COLO668 (cell line): ENCODE measurements at regions not wholly inside any gene's neighbourhood (a gene's known extent, or its start where the extent isn't known, plus 50 kb on each side); places are given as distances from the start of the nearest gene placed in this dataset.

ENCODE experiments used
- DNase-seq: peaks from one replicate; lab custom pipeline; 2025; ENCODE audit not compliant: unreplicated experiment; lab: John Stamatoyannopoulos, UW

DNA sequence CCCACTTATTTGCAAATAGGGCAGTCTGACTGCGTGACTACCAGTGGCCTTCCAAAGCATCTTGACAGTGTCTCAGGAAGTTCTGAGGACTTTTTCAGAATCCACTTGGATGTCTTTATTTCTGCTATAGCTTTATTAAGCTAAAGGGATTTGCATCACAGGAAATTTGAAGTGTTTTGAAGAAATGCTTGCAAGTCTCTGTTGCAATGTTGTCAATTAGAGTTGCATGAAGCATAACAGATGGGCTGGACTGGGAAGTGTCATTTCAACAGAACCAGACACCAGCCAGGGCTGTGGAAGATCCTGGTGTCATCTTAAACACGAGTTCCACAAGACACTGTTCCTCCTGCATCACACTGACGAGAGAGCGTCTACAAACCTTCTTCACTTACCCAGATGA, 224.5 kb downstream of the EN1 start:
- DNase-seq, result no peak

DNA sequence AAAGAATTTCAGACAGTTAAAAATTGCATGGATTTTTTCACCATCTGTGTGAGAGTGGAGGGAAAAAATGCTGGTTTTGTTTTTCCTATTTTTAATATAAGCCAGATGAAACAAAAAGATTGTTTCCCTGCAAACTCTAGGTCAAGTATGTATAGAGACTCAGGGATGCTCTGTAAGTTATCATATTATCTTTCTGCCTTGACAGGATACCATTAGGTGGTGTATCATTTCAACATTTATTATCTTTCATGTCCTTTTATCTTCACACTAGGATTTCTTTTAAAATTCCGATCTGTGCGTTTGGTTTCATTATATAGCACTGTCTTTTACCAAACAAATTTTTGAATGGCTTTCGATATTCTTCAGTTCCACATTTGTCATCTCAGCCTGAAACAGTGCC, 225.3 kb downstream of the EN1 start:
- DNase-seq, result no peak

DNA sequence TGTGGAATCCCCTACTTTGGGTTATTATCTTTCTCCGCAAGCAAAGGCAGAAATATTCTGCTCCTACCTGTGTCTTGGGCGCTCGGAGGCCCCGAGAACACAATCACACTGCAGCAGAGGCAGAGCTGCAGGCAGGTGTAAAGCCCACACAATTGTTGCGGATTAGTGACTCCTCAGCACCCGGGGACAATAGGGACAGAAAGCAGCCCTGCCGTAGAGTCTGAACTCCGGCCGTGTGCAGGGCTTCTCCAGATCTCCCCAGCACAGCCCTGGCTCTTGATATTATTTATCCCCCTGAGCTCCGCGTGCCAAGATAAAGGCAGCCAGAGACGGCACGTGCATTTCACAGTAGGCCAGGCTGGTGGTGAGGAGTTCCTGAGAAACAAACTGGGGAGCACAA, 229.2 kb downstream of the EN1 start:
- no peak for DNase-seq

DNA sequence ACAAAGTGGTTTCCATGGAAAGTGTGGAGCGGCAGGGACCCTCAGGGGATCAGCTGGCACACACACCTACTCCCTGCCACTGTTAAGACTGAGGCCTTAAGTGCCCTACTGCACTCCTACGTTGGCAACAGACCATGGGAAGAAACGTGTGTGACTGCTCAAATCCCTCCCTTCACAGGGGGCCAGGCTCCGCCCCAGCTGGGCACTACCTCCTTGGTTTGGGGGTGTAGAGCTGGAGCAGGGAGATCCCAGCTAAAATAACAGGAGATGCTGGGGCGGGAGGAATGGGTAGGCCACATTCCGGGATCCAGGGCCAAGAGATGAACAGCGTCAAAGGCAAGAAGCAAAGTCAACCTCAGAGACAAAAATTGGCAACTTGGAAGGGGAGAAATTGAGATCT, 231.0 kb downstream of the EN1 start:
- DNase-seq, result no peak

DNA sequence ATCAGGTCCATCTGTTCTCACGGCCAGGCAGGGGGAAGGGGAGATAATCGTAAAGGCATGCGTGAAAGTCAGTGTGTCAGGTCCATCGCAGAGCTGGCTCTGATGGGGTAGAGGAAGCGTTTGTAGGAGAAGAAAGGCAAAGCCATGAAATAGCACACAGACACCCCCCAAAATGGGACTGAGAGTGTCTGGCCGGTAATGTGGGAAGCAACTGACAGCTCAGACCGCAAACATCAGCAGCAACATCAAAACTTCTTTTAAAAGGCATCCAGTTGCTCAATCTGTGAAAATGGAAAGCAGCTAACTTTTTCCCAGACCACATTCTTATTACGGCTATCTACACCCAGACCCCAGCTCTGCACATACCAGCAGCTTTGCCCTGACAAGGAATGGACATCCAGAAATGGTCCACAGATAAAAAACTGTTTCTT, 232.6 kb downstream of the EN1 start:
- DNase-seq, result no peak

DNA sequence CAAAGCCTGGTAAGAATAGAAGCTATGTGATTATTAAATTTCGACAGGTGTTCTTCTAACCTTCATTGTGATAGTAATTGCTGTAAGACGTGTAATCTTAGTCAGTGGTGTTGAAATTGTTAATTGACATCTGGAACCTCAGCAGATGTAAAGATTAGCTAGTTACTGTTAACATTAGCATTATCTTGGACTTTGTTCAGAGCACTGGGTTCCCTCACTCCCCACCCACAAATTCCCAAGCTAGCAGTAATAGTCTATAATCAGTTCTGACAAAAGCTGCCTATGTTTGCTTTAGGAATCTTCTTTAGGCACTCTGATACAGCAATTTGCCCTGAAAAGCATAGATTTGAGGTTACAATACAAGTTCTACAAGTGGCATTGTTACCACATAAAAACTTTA, 233.7 kb downstream of the EN1 start:
- DNase-seq, result no peak

DNA sequence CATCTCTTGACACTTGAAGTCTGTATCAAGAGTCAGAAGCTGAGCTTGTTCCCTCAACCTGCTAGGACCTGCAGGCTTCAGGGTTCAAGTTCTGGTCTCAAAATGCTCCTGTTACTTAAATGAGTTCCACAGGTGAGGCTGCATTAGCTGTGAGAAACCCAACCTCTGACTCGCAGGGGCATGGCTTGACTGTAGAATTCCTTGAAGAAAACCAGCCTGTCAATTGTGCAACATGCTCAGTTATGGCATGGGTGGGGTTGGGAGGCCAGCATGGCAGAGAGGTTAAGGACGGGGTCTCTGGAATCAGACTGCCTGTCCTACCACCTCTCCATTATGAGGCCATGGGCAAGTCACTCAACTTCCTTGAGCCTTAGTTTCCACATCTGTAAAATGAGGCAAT, 235.8 kb downstream of the EN1 start:
- no peak for DNase-seq

DNA sequence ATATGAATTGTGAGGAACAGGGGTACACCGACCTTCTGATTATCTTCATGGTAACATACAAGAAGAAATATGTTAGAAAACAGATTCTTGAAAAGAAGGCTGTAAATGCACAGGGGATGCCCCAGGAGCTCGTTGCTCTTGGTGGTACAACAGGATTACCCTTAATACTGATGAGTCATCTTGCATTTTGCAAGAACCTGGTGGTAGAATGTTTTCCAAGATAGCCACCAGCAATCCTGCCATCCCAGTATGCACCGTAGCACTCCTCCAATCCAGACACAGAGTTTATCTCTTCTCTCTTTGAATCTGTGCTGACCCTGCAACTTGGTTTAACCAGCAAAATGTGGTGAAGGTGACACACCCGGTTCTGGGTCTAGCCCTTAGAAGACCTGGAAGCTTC, 238.3 kb downstream of the EN1 start:
- DNase-seq, result no peak

DNA sequence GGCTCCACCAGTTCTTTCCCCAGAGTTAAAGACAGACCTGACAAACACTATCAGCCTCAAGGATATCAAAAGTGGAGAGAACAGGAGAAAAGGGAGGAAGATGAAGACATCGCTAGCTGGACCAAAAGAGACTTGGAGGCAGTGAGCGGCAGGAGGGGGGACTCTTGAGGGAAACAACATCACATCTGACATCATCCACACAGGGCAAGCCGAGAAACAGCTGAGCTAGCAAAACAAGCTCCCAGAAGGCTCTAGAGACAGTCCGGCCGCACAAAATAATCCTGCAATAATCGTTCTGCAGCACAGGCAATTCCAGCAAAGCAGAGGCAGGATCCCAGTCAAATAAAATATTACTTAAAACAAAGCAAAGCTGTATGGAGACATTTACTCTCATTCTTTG, 239.8 kb downstream of the EN1 start:
- no peak for DNase-seq

DNA sequence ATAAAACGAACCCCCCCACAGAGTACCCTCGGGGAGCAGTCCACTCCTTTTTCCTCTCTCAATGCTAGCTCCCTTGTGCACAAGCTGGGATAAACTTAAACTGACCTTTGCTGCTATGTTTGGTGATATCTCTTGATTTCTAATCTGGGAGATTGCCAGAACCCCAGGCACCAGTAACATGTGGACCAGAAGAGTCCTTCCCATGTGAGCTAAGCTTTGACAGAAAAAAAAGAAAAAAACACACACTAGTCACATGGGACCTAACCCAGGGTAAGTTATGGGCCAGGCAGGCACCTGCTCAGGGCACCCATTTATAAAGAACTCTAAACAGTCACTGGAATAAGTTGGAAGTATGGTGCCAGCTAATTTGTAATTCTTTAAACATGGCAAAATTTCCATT, 242.6 kb downstream of the EN1 start:
- no peak for DNase-seq

DNA sequence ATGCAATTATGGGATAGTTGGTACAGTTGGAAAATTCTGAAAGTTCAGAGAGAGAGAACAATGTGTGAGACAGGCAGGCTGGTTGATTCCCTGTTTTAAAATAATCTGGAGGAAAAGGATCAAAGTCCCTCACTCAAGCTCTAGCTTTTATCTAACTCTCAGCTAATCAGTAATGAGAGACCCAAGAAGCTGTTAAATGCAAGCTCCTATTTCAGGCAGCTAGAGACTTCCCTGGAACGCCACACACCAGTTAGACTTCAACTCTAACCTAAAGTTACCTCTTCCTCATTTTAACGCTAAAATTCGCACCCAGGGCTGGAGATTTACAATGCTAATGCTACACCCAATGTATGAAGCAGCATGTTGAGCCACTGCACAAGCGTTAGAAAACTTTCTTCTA, 243.1 kb downstream of the EN1 start:
- DNase-seq, result no peak

DNA sequence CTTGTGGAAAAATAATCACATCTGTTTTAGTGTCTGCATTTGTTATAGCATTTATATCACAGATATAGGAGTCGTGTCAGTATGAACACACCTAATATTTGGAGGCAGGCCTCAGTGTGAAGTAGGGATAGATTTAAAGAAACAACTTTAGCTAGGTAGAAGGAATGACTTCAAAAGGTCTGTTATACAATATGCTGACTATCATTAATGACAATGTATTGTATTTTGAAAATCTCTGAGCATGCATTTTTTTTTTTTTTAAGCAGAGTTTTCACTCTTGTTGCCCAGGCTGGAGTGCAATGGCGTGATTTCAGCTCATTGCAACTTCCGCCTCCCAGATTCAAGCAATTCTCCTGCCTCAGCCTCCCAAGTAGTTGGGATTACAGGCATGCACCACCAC, 248.3 kb downstream of the EN1 start:
- no peak for DNase-seq

DNA sequence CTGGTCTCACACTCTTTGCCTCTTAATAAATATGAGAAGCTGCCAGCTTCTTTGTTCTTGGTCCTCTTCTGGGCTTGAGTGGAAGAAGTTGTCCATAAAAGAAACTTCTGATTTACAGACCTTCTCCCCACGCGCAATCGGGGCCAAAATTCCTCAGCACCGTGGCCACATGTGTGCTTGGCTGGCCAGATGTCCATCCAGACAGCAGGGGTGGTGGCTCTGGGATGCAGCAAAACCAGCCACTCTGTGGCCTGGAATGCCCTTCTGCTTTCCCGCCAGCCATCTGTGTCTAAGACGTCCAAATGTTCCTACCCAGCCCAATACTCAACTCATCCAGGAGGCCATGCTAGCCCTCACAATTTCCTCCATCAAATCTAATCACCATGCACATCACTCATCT, 250.8 kb downstream of the EN1 start:
- no peak for DNase-seq

DNA sequence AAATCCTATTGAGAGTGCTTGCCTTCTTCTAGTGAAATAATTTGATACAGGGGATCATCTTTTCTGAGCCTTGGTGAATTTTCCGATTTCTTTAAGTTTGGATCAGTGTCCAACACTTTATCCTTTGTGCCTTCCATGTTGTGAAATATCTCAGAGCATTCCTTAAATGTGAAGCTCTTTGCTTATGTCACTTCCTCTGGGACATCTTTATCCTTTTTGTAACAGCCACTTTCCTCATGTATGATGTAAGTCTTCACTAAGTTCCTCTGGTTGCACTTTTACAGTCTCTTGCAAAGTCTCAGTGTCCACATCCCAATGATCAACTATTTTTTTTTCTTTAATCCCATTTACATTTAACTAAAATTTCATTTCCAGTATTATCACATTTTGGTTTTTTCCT, 254.2 kb downstream of the EN1 start:
- DNase-seq, result no peak

DNA sequence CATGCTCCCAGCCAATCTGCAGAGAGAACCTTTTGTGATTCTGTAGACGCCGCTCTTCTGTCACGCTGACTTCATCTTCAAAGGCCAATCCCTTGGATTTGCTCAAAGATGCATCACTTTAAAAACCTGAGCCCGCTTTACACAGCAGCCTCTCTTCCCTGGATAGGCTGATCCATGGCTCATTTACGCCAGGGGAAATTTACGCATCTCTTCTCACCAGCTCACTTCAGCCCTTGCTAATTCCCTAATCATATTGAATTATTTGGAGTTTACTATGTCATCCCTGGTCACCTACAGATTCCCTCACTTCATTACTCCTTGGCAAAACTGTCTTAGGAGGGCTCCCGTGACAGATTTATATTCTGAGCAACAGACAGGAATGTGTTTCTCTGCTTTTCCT, 256.2 kb downstream of the EN1 start:
- no peak for DNase-seq

DNA sequence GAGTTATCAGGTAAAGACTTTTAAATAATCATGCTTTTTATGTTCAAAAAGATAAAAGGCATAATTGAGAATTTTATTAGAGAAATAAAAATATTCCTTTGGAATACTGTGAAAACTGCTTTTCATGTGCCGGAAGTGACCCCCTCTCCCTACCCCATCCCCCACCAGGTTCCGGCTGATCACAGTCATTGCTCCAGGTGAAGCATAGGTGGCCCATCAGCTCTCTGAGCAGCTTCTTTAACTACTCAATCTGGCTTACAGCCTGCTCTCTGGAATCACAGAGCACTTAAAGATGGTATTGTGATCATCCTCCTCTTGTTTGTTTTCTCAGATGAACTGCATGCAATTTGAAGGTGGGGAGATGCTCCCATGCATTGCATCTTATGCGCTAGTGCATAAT, 257.7 kb downstream of the EN1 start:
- DNase-seq, result no peak

DNA sequence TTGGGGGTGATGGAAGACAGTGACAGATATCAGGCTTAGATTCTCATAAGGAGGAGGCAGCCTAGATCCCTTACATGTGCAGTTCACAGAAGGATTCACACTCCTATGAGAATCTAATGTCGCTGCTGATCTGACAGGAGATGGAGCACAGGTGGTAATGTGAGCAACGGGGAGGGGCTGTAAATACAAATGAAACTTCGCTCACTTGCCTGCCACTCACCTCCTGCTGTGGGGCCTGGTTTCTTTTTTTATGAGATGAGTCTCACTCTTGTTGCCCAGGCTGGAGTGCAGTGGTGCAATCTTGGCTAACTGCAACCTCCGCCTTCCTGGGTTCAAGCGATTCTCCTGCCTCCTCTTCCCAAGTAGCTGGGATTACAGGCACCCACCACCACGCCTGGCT, 258.6 kb downstream of the EN1 start:
- no peak for DNase-seq

DNA sequence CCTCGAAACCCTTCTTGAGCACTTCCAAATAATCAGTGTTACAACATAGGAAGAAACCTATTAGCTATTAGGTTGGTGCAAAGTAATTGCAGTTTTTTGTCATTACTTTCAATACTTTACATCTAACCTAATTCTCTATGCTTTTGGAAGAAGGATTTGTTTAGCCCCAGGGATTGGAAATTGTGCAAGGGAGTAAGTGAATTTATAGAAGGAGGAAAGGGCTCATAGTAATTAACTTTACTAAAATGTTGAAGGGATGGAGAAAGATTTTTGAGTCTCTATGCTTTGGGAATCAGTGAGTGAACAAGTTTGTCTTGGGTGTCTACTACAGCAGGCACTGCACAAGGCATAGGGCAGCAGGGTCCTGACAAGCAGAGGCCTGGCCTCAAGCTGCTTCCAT, 261.1 kb downstream of the EN1 start:
- DNase-seq, result no peak

DNA sequence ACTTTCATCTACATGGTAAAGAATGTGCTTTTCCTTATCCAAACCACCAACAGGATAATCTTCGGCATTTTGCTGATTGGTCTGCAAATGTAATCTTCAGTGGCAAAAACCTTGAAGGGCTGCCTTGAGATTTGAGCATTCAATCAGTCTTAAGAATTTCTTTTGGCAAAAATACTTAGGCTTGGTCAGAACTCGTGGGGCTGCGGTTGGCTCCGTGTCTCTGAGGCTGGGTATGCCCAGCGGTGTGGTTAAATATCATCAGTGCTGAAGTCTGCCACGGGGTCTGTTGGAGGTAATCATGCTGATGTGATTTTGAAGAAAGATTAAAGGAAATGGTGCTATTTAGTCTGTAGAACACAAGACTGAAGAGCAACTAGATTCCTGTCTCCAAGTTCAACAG, 262.6 kb downstream of the EN1 start:
- no peak for DNase-seq

DNA sequence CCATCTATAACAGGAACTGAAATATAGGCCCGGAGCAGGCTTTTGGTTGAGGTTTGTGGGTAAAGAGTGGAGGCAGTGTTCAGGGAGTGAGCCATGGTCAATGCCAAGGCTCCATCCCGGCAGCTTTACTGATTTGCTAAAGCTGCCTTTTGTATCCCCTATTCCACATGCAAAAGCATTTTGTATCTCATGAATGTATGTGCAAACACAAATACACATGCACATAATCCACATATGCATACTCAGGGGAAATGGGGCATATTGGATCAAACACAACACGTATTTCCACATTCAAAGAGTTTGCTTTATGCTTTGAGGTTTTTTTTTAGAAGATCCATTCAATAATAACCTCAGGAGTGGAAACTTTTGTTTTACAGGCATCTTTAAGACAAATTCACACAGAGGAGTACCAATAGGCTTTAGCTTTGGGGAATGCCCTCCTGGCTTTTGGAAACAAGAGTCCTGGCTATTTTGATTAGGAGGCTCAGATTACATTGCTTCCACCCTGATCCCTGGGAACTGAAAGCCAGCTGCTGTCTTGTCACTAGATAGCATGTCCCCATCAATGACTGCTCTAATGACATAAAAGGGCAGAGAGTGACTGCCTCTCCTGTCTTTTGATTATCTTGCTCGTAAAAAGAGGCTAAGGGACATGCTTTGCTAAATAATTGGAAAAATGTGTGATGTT, 263.2 kb downstream of the EN1 start:
- no peak for DNase-seq

DNA sequence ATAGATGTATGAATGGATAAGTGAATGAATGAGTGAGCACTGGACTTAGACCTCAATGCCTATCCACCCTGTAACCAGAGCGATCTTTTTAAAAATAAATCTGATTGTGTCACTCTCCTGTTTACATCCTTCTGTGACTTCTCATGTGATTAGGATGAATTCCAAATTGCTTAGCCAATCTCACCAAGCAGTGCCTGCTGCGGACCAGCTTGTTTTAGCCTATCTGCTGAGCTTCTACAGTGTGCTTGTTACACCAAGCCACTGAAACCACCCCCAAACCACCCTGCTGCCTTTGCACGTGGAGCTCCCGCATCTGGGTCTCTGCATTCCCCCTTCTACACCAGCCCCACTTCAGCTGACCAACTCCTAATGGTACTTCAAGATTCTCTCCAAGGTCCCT, 265.4 kb downstream of the EN1 start:
- DNase-seq, result no peak

DNA sequence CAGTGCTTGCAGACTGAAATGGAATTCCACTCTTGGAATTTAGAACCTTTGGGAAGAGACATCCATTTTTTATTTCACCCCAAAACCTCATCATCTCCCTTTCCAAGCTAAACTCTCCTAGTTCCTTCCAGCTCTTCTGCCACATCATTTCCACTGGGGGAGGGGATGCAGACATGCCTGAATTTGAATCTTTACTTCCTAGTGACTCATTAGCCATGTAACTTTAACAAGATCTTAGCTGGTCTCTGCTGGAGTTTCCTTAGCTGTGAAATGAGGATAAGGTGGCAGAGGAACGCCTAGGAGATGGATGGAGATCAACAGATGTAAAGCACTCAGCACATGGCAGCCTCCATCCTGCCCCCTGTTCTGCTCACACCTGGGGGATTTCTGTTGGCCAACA, 266.8 kb downstream of the EN1 start:
- DNase-seq, result no peak

DNA sequence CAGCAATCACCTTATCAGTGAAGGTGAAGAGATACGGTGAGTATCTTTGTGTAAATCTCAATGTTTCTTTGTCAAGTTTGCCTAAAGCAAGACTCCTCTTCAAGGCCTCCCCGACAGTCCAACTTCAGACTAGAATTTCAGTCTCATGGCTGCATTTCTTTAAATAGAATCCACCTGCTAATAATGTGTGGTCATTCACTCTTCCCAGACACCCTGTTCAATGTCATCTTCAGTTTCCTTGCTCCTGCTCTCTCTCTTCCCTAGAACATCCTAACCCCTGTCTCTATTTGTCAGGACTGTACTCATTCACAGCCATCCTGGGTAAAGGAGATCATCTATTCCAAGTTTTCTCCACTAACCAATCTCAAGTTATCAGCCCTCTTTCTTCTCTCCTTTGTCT, 267.3 kb downstream of the EN1 start:
- DNase-seq, result no peak

DNA sequence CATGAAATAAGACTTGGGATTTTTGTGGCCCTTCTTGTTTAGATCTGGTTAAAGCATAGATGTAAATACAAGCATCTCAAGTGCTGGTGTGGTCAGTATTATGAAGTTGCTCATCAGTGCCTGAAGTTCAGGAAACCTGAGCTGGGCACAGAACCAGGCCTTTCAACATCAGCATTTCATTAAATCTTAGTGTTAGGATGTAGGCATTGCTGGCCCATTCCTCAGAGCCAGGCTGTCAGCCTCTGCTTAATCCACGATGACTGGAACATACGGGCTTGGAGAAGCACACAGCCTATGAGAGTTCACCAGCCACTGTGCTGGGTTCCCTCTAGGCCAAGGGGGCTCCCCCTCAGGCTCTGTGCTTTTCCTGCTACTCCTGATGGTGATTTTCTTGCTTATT, 270.2 kb downstream of the EN1 start:
- no peak for DNase-seq
